Fibroblast of lung (primary cell): ENCODE measurements at regions not wholly inside any gene's neighbourhood (a gene's known extent, or its start where the extent isn't known, plus 50 kb on each side); places are given as distances from the start of the nearest gene placed in this dataset.

Experiments
- DNase-seq, 2 donors: peaks; one replicate each; pipeline versions ENCODE4 v3.0.0 to v3.0.0-alpha.2; 2010; ENCODE audit warnings: low read depth in 2 of 2
- H2AFZ ChIP-seq: 2 replicates; pipeline ENCODE4 v1.5.1; 2012; ENCODE audit warnings: low read length, control low read depth, inconsistent platforms
- H3K27ac ChIP-seq: 2 replicates; pipeline ENCODE4 v1.5.1; 2011; ENCODE audit warnings: low read length, control low read depth; ENCODE audit not compliant: insufficient read depth
- H3K27me3 ChIP-seq: 2 replicates; pipeline ENCODE4 v1.5.1; 2011; ENCODE audit warnings: mild to moderate bottlenecking, low read length; ENCODE audit not compliant: control insufficient read depth, insufficient read depth
- H3K36me3 ChIP-seq: 2 replicates; pipeline ENCODE4 v1.5.1; 2011; ENCODE audit warnings: low read length; ENCODE audit not compliant: control insufficient read depth, insufficient read depth
- H3K4me1 ChIP-seq: 2 replicates; pipeline ENCODE4 v1.5.1; 2011; ENCODE audit warnings: low read length; ENCODE audit not compliant: control insufficient read depth, insufficient read depth; ENCODE audit errors: extremely low read depth
- H3K4me2 ChIP-seq: 2 replicates; pipeline ENCODE4 v1.5.1; 2011; ENCODE audit warnings: low read length, control low read depth; ENCODE audit not compliant: insufficient read depth; ENCODE audit errors: extremely low read depth
- H3K4me3 ChIP-seq, 4 experiments: fragments of 200-600 bp in 1 of 4; sonication (generic) in 1 of 4; replicated peaks in 1 of 4; 2 replicates each; pipeline ENCODE4 v1.5.1; 2011 to 2016; ENCODE audit warnings: low read length in 4 of 4, low read depth in 3 of 4, mild to moderate bottlenecking in 3 of 4, control low read depth in 2 of 4, inconsistent platforms in 1 of 4, mixed read lengths in 1 of 4; ENCODE audit not compliant: insufficient read depth in 1 of 4; ENCODE audit errors: control extremely low read depth in 1 of 4
- H3K79me2 ChIP-seq: 2 replicates; pipeline ENCODE4 v1.5.1; 2012; ENCODE audit warnings: mild to moderate bottlenecking, low read length, inconsistent platforms; ENCODE audit not compliant: control insufficient read depth, insufficient read depth
- H3K9ac ChIP-seq: 2 replicates; pipeline ENCODE4 v1.5.1; 2011; ENCODE audit warnings: mild to moderate bottlenecking, low read length, control low read depth; ENCODE audit not compliant: insufficient read depth
- H3K9me3 ChIP-seq: 2 replicates; pipeline ENCODE4 v1.5.1; 2012; ENCODE audit warnings: low read depth, low read length; ENCODE audit not compliant: control insufficient read depth, insufficient read depth
- H4K20me1 ChIP-seq: 2 replicates; pipeline ENCODE4 v1.5.1; 2011; ENCODE audit warnings: low read length; ENCODE audit not compliant: control insufficient read depth, insufficient read depth; ENCODE audit errors: extremely low read depth
- EZH2 ChIP-seq: IDR thresholded peaks from 2 replicates; pipeline ENCODE4 v1.5.1; 2012; ENCODE audit warnings: low read length, control low read depth, mild to moderate bottlenecking; ENCODE audit errors: missing control alignments
- TF ChIP-seq, protein P1 (sequence below), 2 donors: IDR thresholded peaks in 1 of 2; conservative IDR thresholded peaks in 1 of 2; 1 replicate in 1 of 2; 2 replicates in 1 of 2; pipeline ENCODE4 v1.5.1; 2011 to 2012; ENCODE audit warnings: low read length in 2 of 2, control low read depth in 1 of 2, inconsistent platforms in 1 of 2, low read depth in 1 of 2, mild to moderate bottlenecking in 1 of 2

DNA sequence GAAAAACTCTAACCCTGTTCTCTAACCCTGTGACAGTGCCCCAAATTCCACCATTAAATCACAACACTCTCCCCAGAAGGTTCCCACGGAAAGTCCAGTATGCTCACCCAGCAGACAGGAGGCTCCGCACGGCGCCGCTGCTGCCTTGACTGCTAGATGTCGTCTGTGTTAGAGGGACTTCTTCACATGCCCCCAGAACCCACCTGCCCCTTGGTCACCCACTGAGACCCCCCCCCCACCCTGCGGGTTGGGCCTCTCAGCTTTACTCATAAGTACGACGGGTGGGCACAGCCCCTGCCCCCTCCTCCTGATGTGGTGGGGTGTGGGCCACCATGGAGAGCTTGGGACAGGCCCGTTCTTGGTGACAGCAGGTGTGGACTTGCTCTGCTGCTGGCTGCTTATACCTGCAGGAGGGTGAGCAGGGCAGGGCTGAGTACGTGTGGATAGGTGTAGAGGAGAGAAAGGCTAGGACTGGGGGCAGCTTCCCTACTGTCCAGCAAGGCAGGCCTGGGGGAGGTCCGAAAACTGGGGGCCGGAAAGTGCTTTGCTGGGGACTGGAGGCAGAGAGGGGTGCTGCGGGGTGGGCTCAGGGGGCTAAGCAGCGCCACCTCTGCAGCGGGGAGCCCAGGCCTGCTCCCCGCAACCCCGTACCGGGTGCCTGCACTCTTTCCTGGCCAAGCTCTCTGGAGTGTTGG lies 57.5 kb upstream of the OLFM1 start:
- Histone ChIP-seq H3K9ac (no peak overlapping the region), H3K27ac (no peak overlapping the region), H4K20me1 (no peaks in the 10 kb centered on the region), H3K4me3 (no peak overlapping the region), H3K27me3 (no peaks in the 10 kb centered on the region), H3K4me1 (no peaks in the 10 kb centered on the region), H3K79me2 (no peaks in the 10 kb centered on the region), H3K9me3 (no peaks in the 10 kb centered on the region), H2AFZ (no peak overlapping the region), H3K4me2 (no peak overlapping the region), H3K36me3 (no peaks in the 10 kb centered on the region)
- DNase-seq = no peak
- TF ChIP-seq, protein P1, sequence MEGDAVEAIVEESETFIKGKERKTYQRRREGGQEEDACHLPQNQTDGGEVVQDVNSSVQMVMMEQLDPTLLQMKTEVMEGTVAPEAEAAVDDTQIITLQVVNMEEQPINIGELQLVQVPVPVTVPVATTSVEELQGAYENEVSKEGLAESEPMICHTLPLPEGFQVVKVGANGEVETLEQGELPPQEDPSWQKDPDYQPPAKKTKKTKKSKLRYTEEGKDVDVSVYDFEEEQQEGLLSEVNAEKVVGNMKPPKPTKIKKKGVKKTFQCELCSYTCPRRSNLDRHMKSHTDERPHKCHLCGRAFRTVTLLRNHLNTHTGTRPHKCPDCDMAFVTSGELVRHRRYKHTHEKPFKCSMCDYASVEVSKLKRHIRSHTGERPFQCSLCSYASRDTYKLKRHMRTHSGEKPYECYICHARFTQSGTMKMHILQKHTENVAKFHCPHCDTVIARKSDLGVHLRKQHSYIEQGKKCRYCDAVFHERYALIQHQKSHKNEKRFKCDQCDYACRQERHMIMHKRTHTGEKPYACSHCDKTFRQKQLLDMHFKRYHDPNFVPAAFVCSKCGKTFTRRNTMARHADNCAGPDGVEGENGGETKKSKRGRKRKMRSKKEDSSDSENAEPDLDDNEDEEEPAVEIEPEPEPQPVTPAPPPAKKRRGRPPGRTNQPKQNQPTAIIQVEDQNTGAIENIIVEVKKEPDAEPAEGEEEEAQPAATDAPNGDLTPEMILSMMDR (conservative IDR thresholded peaks at IDR 0.05 in 1 of 2, IDR thresholded peaks at IDR 0.05 in 1 of 2; ENCODE audit: low read depth in 1 of 2, low read length in 2 of 2) = no peak
- no peak for TF ChIP-seq EZH2

DNA sequence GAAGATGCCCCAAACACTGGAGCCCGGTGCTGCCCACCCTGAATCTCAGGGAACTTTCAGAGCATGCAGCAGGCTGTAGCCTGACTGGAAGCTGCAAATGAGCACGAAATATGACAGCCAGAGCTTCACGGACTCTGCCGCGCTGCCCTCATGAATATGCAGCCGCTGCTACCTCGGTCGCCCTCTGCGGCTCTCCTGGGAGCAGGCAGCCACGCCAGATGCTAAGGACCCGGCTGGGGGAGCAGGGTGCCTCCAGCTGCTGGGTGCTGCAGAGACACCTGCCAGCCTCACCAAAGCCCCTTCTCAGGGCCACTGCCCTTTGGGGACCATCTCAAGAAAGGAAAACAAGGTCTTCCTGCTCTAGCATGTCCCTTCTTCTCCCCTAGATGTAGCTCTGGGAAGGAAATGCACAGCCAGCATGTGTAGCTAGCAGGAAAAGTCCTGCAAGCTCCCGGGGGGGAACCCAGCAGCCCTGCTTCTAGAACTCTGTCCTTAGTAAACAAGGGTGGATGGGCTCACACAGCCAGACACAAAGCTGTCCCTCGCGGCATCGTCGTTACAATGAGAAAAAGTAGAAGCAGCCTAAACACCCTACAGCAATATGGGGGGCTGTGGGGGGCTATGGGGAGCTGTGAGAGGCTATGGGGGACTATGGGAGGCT lies 56.8 kb upstream of the OLFM1 start:
- H3K79me2 ChIP-seq = no peaks in the 10 kb centered on the region
- H3K4me1 ChIP-seq = no peaks in the 10 kb centered on the region
- no peak overlapping the region for H3K9ac ChIP-seq
- no peaks in the 10 kb centered on the region for H3K36me3 ChIP-seq
- H3K27me3 ChIP-seq = no peaks in the 10 kb centered on the region
- H3K4me2 ChIP-seq = no peak overlapping the region
- no peak overlapping the region for H2AFZ ChIP-seq
- no peaks in the 10 kb centered on the region for H3K9me3 ChIP-seq
- TF ChIP-seq, protein P1 (conservative IDR thresholded peaks at IDR 0.05 in 1 of 2, IDR thresholded peaks at IDR 0.05 in 1 of 2; ENCODE audit: low read depth in 1 of 2, low read length in 2 of 2) = no peak
- no peak for TF ChIP-seq EZH2
- H4K20me1 ChIP-seq = no peaks in the 10 kb centered on the region
- no peak overlapping the region for H3K4me3 ChIP-seq
- no peak for DNase-seq
- H3K27ac ChIP-seq = no peak overlapping the region

DNA sequence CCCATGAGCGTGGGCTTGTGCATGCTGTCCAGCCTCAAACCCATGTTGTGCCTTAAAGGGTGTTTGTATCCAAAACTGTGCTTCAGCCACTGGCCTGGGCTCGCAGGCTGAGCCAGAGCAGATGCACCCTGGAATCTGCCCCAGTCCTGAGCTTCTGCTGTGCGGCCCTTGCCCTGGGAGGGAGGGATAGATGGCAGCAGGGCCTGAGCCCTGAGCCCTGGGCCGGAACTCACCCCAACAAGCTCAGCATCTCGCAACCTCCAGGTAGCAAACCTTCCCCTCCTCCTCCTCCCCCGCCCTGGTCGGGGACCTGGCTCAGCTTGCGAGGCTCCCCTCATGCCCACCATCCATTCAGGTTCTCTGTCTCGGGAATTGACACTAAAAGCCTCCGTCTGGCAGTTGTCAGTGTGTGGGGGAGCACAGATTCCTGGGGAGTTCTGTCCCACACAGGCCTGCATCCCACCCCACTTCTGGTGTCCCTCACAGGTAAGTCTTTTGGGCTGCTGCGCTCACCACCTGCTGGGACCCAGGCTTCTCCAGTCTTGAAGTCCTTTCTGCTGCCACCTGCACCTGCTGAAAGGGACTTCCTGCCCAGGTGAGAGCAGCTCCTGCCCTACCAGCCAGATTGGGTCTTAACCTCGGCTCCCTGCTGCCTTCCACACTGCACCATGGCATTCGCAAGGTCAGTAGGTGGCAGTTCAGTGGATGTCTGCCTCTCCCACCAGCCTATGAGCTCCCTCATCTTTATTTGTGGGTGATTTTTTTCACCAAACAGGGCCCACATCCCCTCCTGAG lies 55.2 kb upstream of the OLFM1 start:
- no peak overlapping the region for H3K4me3 ChIP-seq
- TF ChIP-seq EZH2 = no peak
- TF ChIP-seq, protein P1 (conservative IDR thresholded peaks at IDR 0.05 in 1 of 2, IDR thresholded peaks at IDR 0.05 in 1 of 2; ENCODE audit: low read depth in 1 of 2, low read length in 2 of 2) = no peak

More for the DNA sequence above, 55.2 kb upstream of the OLFM1 start:
- Histone ChIP-seq H2AFZ (no peak overlapping the region), H3K27ac (no peak overlapping the region), H3K9ac (no peak overlapping the region), H3K9me3 (no peaks in the 10 kb centered on the region), H4K20me1 (no peaks in the 10 kb centered on the region), H3K4me1 (no peaks in the 10 kb centered on the region), H3K4me2 (no peak overlapping the region), H3K27me3 (no peaks in the 10 kb centered on the region), H3K79me2 (no peaks in the 10 kb centered on the region), H3K36me3 (no peaks in the 10 kb centered on the region)
- no peak for DNase-seq
